ENCODE measurements at regions not wholly inside any gene's neighbourhood (a gene's known extent, or its start where the extent isn't known, plus 50 kb on each side); places are given as distances from the start of the nearest gene placed in this dataset.

DNA sequence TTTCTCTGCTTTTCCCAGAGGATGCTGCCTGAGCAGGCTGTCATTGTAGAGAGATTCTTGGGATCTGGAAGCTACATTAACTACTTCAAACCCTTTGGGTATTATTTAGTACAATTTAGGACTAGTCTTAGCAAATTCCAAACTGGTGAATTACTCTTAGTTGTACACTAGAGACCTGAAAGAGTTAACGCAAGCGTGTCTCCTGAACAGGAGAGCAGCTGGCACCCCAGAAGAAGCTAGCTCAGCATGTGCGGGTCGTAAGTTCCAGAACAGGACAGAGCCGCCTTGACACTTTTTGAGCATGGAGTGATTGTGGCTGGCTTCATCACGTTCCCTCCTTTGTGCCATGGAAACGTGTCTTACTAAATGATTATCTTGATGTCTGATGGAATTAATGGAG, 495.7 kb upstream of the TPK1 start:
- Histone ChIP-seq H2BK120ac (replicated peaks; ENCODE audit: low read depth, low read length) (no peak overlapping the region), H3K4me3 (ENCODE audit: extremely low read depth in 1 of 4, insufficient read depth in 2 of 4, low read depth in 3 of 4, low read length in 4 of 4) (no peak overlapping the region), H2BK20ac (ENCODE audit: low read length) (no peak overlapping the region), H4K20me1 (replicated peaks in 1 of 2; ENCODE audit: control insufficient read depth in 1 of 2, insufficient read depth in 2 of 2, low read length in 2 of 2) (no peaks in the 10 kb centered on the region), H3K27me3 (replicated peaks in 1 of 4; ENCODE audit: control insufficient read depth in 3 of 4, extremely low read depth in 1 of 4, insufficient read depth in 3 of 4, low read length in 3 of 4) (peaks cover 0 to 1% (median 0%) of the 10 kb centered on the region in 4 experiments; a peak in 1 of 7 replicates), H4K5ac (ENCODE audit: insufficient read length, low read depth, low read length) (no peak overlapping the region), H3K79me2 (ENCODE audit: control insufficient read depth in 1 of 2, insufficient read depth in 2 of 2, low read length in 2 of 2) (no peaks in the 10 kb centered on the region), H2BK5ac (ENCODE audit: low read depth, low read length) (no peak overlapping the region), H3K14ac (ENCODE audit: insufficient read length) (no peak overlapping the region), H3K23me2 (ENCODE audit: low read depth, low read length) (no peaks in the 10 kb centered on the region), H2BK12ac (ENCODE audit: low read depth, low read length) (no peak overlapping the region), H3K79me1 (ENCODE audit: low read depth, low read length) (no peaks in the 10 kb centered on the region), H3K56ac (replicated peaks; ENCODE audit: insufficient read length, low read depth, low read length) (no peak overlapping the region), H3K23ac (ENCODE audit: insufficient read length) (no peak overlapping the region), H2AFZ (ENCODE audit: low read length) (no peak overlapping the region), H4K8ac (ENCODE audit: extremely low read depth, insufficient read depth, low read length) (no peak overlapping the region), H3K4me2 (ENCODE audit: insufficient read depth in 1 of 2, low read depth in 2 of 2, low read length in 2 of 2) (no peak overlapping the region), H3K27ac (ENCODE audit: low read depth, low read length) (no peak overlapping the region), H3K9ac (replicated peaks in 1 of 4; ENCODE audit: extremely low read depth in 1 of 4, low read depth in 3 of 4, low read length in 3 of 4) (no peak overlapping the region), H3K9me3 (ENCODE audit: insufficient read depth in 2 of 2, low read depth in 1 of 2, low read length in 1 of 2) (no peaks in the 10 kb centered on the region), H4K91ac (replicated peaks; ENCODE audit: insufficient read length, low read length) (no peak overlapping the region), H3K4me1 (replicated peaks in 1 of 4; ENCODE audit: control insufficient read depth in 3 of 4, insufficient read depth in 4 of 4, low read length in 3 of 4) (no peaks in the 10 kb centered on the region), H2BK15ac (ENCODE audit: low read length) (no peak overlapping the region), H2AK5ac (ENCODE audit: low read depth, low read length) (no peak overlapping the region), H3K18ac (ENCODE audit: extremely low read depth, low read length) (no peak overlapping the region), H3K4ac (replicated peaks; ENCODE audit: insufficient read length, low read depth, low read length) (no peak overlapping the region), H3K36me3 (ENCODE audit: control insufficient read depth in 2 of 4, insufficient read depth in 4 of 4, low read length in 3 of 4) (no peaks in the 10 kb centered on the region)
- ChIA-PET CTCF (ENCODE audit: partially characterized antibody) (no interaction called here), POLR2A (ENCODE audit: partially characterized antibody) (no interaction called here)
- DNase-seq (ENCODE audit: low read depth in 1 of 2, low spot score in 2 of 2) (no peak), FAIRE-seq (no peak)
- WGBS, 2 experiments (ENCODE audit: extremely low coverage in 1 of 2, insufficient coverage in 1 of 2, insufficient read length in 1 of 2, insufficient replicate concordance in 2 of 2, low coverage in 1 of 2, low lambda C conversion rate in 2 of 2, missing lambda C conversion rate in 1 of 2) = 93% methylated on average over 6 of the region's 7 CpGs; no CpG with 5 or more reads in 1 of the 2 experiments
- TF ChIP-seq ZNF274 (IDR thresholded peaks at IDR 0.05; ENCODE audit: borderline replicate concordance, extremely low read depth, low read length) = no peak
- TF ChIP-seq SIN3A (conservative IDR thresholded peaks at IDR 0.05 in 1 of 2, IDR thresholded peaks at IDR 0.05 in 1 of 2; ENCODE audit: low read depth in 1 of 2, low read length in 2 of 2) = no peak
- TF ChIP-seq, protein P1, sequence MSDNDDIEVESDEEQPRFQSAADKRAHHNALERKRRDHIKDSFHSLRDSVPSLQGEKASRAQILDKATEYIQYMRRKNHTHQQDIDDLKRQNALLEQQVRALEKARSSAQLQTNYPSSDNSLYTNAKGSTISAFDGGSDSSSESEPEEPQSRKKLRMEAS (IDR thresholded peaks at IDR 0.05) = no peak
- TF ChIP-seq, protein P2, sequence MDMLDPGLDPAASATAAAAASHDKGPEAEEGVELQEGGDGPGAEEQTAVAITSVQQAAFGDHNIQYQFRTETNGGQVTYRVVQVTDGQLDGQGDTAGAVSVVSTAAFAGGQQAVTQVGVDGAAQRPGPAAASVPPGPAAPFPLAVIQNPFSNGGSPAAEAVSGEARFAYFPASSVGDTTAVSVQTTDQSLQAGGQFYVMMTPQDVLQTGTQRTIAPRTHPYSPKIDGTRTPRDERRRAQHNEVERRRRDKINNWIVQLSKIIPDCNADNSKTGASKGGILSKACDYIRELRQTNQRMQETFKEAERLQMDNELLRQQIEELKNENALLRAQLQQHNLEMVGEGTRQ (IDR thresholded peaks at IDR 0.05; ENCODE audit: low read length) = no peak
- TF ChIP-seq TEAD4 (IDR thresholded peaks at IDR 0.05; ENCODE audit: low read depth, low read length) = no peak
- no peak for TF ChIP-seq RAD21 (IDR thresholded peaks at IDR 0.05 in 1 of 2, conservative IDR thresholded peaks at IDR 0.05 in 1 of 2; ENCODE audit: low read depth in 2 of 2, low read length in 2 of 2)
- TF ChIP-seq CTBP2 (IDR thresholded peaks at IDR 0.05; ENCODE audit: borderline replicate concordance, insufficient read depth, insufficient read length, low read length) = no peak
